DOHH2 (cell line): ENCODE measurements at regions not wholly inside any gene's neighbourhood (a gene's known extent, or its start where the extent isn't known, plus 50 kb on each side); places are given as distances from the start of the nearest gene placed in this dataset.

Experiments used
- H3F3A ChIP-seq: fragments of 200-600 bp; sonication (generic), shearing (Covaris generic); 2 replicates; pipeline ENCODE4 v1.6.0; 2016; ENCODE audit warnings: antibody characterized with exemption, mild to moderate bottlenecking; ENCODE audit not compliant: control insufficient read depth, insufficient read depth
- H3K27ac ChIP-seq: fragments of 200-600 bp; sonication (generic); 2 replicates; pipeline ENCODE4 v1.5.1; 2014; ENCODE audit warnings: low read depth, mild to moderate bottlenecking, low read length, moderate library complexity
- H3K27me3 ChIP-seq: fragments of 200-600 bp; sonication (generic); 2 replicates; pipeline ENCODE4 v1.6.1; 2014; ENCODE audit warnings: mild to moderate bottlenecking, low read length, mixed read lengths; ENCODE audit not compliant: control insufficient read depth
- H3K36me3 ChIP-seq: fragments of 200-600 bp; sonication (generic); 2 replicates; pipeline ENCODE4 v1.6.1; 2014; ENCODE audit warnings: mild to moderate bottlenecking, low read length, moderate library complexity, mixed read lengths; ENCODE audit not compliant: control insufficient read depth
- H3K4me1 ChIP-seq: fragments of 200-600 bp; sonication (generic); 2 replicates; pipeline ENCODE4 v1.6.1; 2014; ENCODE audit warnings: mild to moderate bottlenecking, low read length, mixed read lengths; ENCODE audit not compliant: control insufficient read depth
- H3K4me2 ChIP-seq: fragments of 200-600 bp; sonication (generic); 2 replicates; pipeline ENCODE4 v1.6.0; 2014; ENCODE audit warnings: mild to moderate bottlenecking, low read length, moderate library complexity
- H3K4me3 ChIP-seq: fragments of 200-600 bp; sonication (generic); 2 replicates; pipeline ENCODE4 v1.5.1; 2014; ENCODE audit warnings: mild to moderate bottlenecking, low read length, mixed read lengths
- H3K79me2 ChIP-seq: fragments of 200-600 bp; sonication (generic); 2 replicates; pipeline ENCODE4 v1.6.1; 2014; ENCODE audit warnings: mild to moderate bottlenecking, low read length, mixed read lengths; ENCODE audit not compliant: control insufficient read depth
- H3K9me2 ChIP-seq: fragments of 200-600 bp; sonication (generic); replicated peaks from 2 replicates; pipeline ENCODE4 v1.6.1; 2014; ENCODE audit warnings: mild to moderate bottlenecking, low read length, mixed read lengths; ENCODE audit not compliant: control insufficient read depth
- H3K9me3 ChIP-seq: fragments of 200-600 bp; sonication (generic); 2 replicates; pipeline ENCODE4 v1.6.1; 2014; ENCODE audit warnings: antibody characterized with exemption, low read length, mixed read lengths; ENCODE audit not compliant: control insufficient read depth, insufficient read depth
- H4K20me1 ChIP-seq: fragments of 200-600 bp; sonication (generic); 2 replicates; pipeline ENCODE4 v1.6.0; 2014; ENCODE audit warnings: low read depth, mild to moderate bottlenecking, antibody characterized with exemption, low read length, moderate library complexity; ENCODE audit not compliant: control insufficient read depth, insufficient read depth
- CTCF ChIP-seq: fragments of 200-600 bp; sonication (generic); IDR thresholded peaks from one replicate; pipeline ENCODE4 v1.5.1; 2014; ENCODE audit warnings: antibody characterized with exemption, mild to moderate bottlenecking, low read depth, low read length; ENCODE audit not compliant: poor library complexity, severe bottlenecking
- EZH2phosphoT487 ChIP-seq: fragments of 200-600 bp; sonication (generic); IDR thresholded peaks from 2 replicates; pipeline ENCODE4 v1.6.1; 2017; ENCODE audit warnings: borderline replicate concordance, mild to moderate bottlenecking, antibody characterized with exemption, low read length, moderate library complexity, mixed read lengths

- H3K4me2 ChIP-seq: no peak overlapping the region
- H3F3A ChIP-seq: no peaks in the 10 kb centered on the region
- no peak overlapping the region for H3K4me3 ChIP-seq
- no peaks in the 10 kb centered on the region for H3K9me2 ChIP-seq
- H3K27me3 ChIP-seq: no peaks in the 10 kb centered on the region
- H3K36me3 ChIP-seq: no peaks in the 10 kb centered on the region
- H3K9me3 ChIP-seq: no peaks in the 10 kb centered on the region
- TF ChIP-seq CTCF (no peak), EZH2phosphoT487 (no peak)
- no peaks in the 10 kb centered on the region for H4K20me1 ChIP-seq
- no peak overlapping the region for H3K27ac ChIP-seq
- no peaks in the 10 kb centered on the region for H3K4me1 ChIP-seq
- no peaks in the 10 kb centered on the region for H3K79me2 ChIP-seq
These were observed 179.7 kb upstream of the EXOC2 start for GRCh38 chr6:872570-873125.

- Histone ChIP-seq H3K36me3 (no peaks in the 10 kb centered on the region), H3K27me3 (no peaks in the 10 kb centered on the region), H3K4me3 (no peak overlapping the region), H3K4me2 (no peak overlapping the region), H4K20me1 (no peaks in the 10 kb centered on the region), H3F3A (no peaks in the 10 kb centered on the region), H3K4me1 (no peaks in the 10 kb centered on the region), H3K9me3 (no peaks in the 10 kb centered on the region), H3K79me2 (no peaks in the 10 kb centered on the region), H3K9me2 (no peaks in the 10 kb centered on the region), H3K27ac (no peak overlapping the region)
- TF ChIP-seq EZH2phosphoT487: no peak
- TF ChIP-seq CTCF: no peak
These were observed 178.6 kb upstream of the EXOC2 start for GRCh38 chr6:871503-871902.

GRCh38 chr6:870096-870495 is 177.2 kb upstream of the EXOC2 start:
- Histone ChIP-seq H3K4me3 (no peak overlapping the region), H3K27me3 (no peaks in the 10 kb centered on the region), H3F3A (no peaks in the 10 kb centered on the region), H3K36me3 (no peaks in the 10 kb centered on the region), H3K9me2 (no peaks in the 10 kb centered on the region), H3K9me3 (no peaks in the 10 kb centered on the region), H3K4me1 (no peaks in the 10 kb centered on the region), H3K79me2 (no peaks in the 10 kb centered on the region), H3K27ac (no peak overlapping the region), H4K20me1 (no peaks in the 10 kb centered on the region), H3K4me2 (no peak overlapping the region)
- no peak for TF ChIP-seq EZH2phosphoT487
- TF ChIP-seq CTCF: no peak
